ENCODE measurements at regions not wholly inside any gene's neighbourhood (a gene's known extent, or its start where the extent isn't known, plus 50 kb on each side); places are given as distances from the start of the nearest gene placed in this dataset.

DNA sequence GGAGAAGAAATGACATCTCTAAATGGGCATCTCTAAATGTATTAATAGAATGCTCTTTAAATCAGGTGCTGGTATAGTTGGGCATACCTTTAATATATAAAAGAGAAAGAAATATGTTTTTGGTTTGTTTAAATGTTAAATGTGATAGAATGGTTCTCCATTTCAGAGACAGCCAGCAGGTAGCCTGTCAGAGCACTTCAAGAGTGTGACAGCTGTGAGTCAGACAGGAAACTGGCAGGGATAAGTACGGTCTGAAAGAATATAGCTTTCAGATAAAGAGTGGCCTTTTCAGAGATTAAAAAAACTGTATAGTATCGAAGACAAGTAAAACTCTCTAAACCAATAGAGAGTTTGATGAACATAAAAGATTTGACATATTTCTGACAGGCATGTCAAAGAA, 654.1 kb downstream of the IGSF11 start:
- no peak for TF ChIP-seq CTCF (conservative IDR thresholded peaks at IDR 0.05; ENCODE audit: low read depth, low read length)
- Histone ChIP-seq H3K27ac (no peak overlapping the region), H3K36me3 (ENCODE audit: insufficient read depth) (no peaks in the 10 kb centered on the region), H3K4me1 (ENCODE audit: low read depth, poor library complexity, severe bottlenecking) (no peaks in the 10 kb centered on the region), H3K27me3 (ENCODE audit: insufficient read depth, low read depth) (no peaks in the 10 kb centered on the region), H2AFZ (ENCODE audit: low read depth) (no peak overlapping the region), H3K4me3 (IDR thresholded peaks at IDR 0.05; ENCODE audit: insufficient read depth, low read depth, low read length) (no peak overlapping the region), H3K9ac (no peak overlapping the region), H3K79me2 (ENCODE audit: insufficient read depth, low read depth) (no peaks in the 10 kb centered on the region), H4K20me1 (ENCODE audit: insufficient read depth) (no peaks in the 10 kb centered on the region), H3K4me2 (no peak overlapping the region)

DNA sequence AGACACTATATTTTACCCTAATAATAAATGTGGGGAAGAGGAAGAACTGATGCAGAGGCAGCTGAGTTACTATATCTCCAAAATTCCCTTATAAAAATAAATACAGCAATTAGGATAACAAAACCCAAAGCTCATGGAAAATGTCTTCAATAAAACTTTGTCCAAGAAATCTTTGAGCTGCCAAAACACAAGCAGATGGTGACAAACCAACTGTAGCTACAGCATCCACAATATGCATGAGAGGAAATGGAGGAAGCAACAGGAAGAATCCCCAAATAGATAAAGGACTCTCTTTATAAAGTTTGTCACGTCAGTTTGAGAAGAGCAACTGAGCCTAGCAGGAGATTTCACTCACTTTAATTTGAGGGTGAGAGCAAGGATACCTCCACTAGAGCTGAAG, 638.2 kb downstream of the IGSF11 start:
- H2AFZ ChIP-seq (ENCODE audit: low read depth), result no peak overlapping the region

GRCh38 chr3:118400086-118400485, 634.6 kb downstream of the IGSF11 start:
- Histone ChIP-seq H3K79me2 (ENCODE audit: insufficient read depth, low read depth) (no peaks in the 10 kb centered on the region), H3K4me1 (ENCODE audit: low read depth, poor library complexity, severe bottlenecking) (no peaks in the 10 kb centered on the region), H3K27me3 (ENCODE audit: insufficient read depth, low read depth) (no peaks in the 10 kb centered on the region), H3K4me2 (no peak overlapping the region), H3K36me3 (ENCODE audit: insufficient read depth) (no peaks in the 10 kb centered on the region), H3K9ac (no peak overlapping the region), H3K4me3 (IDR thresholded peaks at IDR 0.05; ENCODE audit: insufficient read depth, low read depth, low read length) (no peak overlapping the region), H3K27ac (no peak overlapping the region), H4K20me1 (ENCODE audit: insufficient read depth) (no peaks in the 10 kb centered on the region), H2AFZ (ENCODE audit: low read depth) (no peak overlapping the region)
- TF ChIP-seq CTCF (conservative IDR thresholded peaks at IDR 0.05; ENCODE audit: low read depth, low read length), result no peak

More for the DNA sequence above, 638.2 kb downstream of the IGSF11 start:
- no peak overlapping the region for H3K4me2 ChIP-seq
- no peaks in the 10 kb centered on the region for H3K27me3 ChIP-seq (ENCODE audit: insufficient read depth, low read depth)
- H3K27ac ChIP-seq, result no peak overlapping the region
- H4K20me1 ChIP-seq (ENCODE audit: insufficient read depth), result no peaks in the 10 kb centered on the region
- H3K79me2 ChIP-seq (ENCODE audit: insufficient read depth, low read depth), result no peaks in the 10 kb centered on the region
- H3K9ac ChIP-seq, result no peak overlapping the region
- no peak overlapping the region for H3K4me3 ChIP-seq (IDR thresholded peaks at IDR 0.05; ENCODE audit: insufficient read depth, low read depth, low read length)
- no peaks in the 10 kb centered on the region for H3K4me1 ChIP-seq (ENCODE audit: low read depth, poor library complexity, severe bottlenecking)
- H3K36me3 ChIP-seq (ENCODE audit: insufficient read depth), result no peaks in the 10 kb centered on the region
- no peak for TF ChIP-seq CTCF (conservative IDR thresholded peaks at IDR 0.05; ENCODE audit: low read depth, low read length)

DNA sequence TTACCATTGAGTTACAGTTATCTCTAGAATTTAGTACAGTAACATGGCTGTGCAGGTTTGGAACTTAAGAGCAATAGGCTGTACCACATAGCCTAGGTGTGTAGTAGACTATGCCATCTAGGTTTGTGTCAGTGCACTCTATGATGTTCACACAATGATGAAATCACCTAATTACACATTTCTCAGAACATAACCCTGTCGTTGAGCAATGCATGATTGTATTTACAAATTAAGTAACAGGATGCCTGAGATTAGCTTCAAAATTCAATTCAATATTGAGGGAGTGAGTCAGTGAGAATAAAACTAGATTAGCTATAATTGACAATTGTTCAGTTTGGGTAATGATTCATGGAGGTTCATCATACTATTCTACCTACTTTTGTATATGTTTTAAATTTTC, 633.8 kb downstream of the IGSF11 start:
- Histone ChIP-seq H3K4me2 (no peak overlapping the region), H3K36me3 (ENCODE audit: insufficient read depth) (no peaks in the 10 kb centered on the region), H3K27ac (no peak overlapping the region), H3K79me2 (ENCODE audit: insufficient read depth, low read depth) (no peaks in the 10 kb centered on the region), H3K27me3 (ENCODE audit: insufficient read depth, low read depth) (no peaks in the 10 kb centered on the region), H3K4me1 (ENCODE audit: low read depth, poor library complexity, severe bottlenecking) (no peaks in the 10 kb centered on the region), H3K4me3 (IDR thresholded peaks at IDR 0.05; ENCODE audit: insufficient read depth, low read depth, low read length) (no peak overlapping the region), H4K20me1 (ENCODE audit: insufficient read depth) (no peaks in the 10 kb centered on the region), H3K9ac (no peak overlapping the region), H2AFZ (ENCODE audit: low read depth) (no peak overlapping the region)
- no peak for TF ChIP-seq CTCF (conservative IDR thresholded peaks at IDR 0.05; ENCODE audit: low read depth, low read length)

- no peaks in the 10 kb centered on the region for H4K20me1 ChIP-seq (ENCODE audit: insufficient read depth)
- no peak overlapping the region for H3K4me2 ChIP-seq
- no peak for TF ChIP-seq CTCF (conservative IDR thresholded peaks at IDR 0.05; ENCODE audit: low read depth, low read length)
- H3K9ac ChIP-seq, result no peak overlapping the region
- no peaks in the 10 kb centered on the region for H3K36me3 ChIP-seq (ENCODE audit: insufficient read depth)
- H2AFZ ChIP-seq (ENCODE audit: low read depth), result no peak overlapping the region
- H3K4me3 ChIP-seq (IDR thresholded peaks at IDR 0.05; ENCODE audit: insufficient read depth, low read depth, low read length), result no peak overlapping the region
- no peaks in the 10 kb centered on the region for H3K4me1 ChIP-seq (ENCODE audit: low read depth, poor library complexity, severe bottlenecking)
- H3K27ac ChIP-seq, result no peak overlapping the region
- H3K27me3 ChIP-seq (ENCODE audit: insufficient read depth, low read depth), result no peaks in the 10 kb centered on the region
- no peaks in the 10 kb centered on the region for H3K79me2 ChIP-seq (ENCODE audit: insufficient read depth, low read depth)
These were observed 632.8 kb downstream of the IGSF11 start for GRCh38 chr3:118401887-118402286.

Measured in KMS-11 (cell line).